GM18868 (cell line): ENCODE measurements at regions not wholly inside any gene's neighbourhood (a gene's known extent, or its start where the extent isn't known, plus 50 kb on each side); places are given as distances from the start of the nearest gene placed in this dataset.

Experiments
- ATAC-seq: cut with Tn5 transposase; IDR thresholded peaks from one replicate; pipeline ENCODE4 v1.9.1; 2021; ENCODE audit warnings: mild to moderate bottlenecking, moderate library complexity; ENCODE audit not compliant: unreplicated experiment

DNA sequence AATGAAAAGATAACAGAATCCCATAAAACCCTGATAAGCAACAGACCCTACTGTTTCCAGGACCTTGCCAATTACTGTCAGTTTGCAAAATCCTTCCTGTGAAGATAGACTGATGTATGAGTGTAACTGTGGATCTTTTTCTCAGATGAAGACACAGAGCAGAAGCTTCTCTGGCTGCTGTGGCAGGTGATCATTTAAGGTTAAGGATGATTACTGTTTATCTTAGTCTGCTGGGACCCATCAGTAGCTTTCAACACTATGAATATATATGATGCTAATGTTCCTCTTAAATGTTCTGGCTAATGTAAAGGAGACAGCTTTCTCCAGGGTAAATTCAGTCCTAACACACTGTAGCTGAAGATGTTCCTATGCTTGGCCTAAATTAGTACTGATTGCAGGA lies 56.0 kb upstream of the CTTNBP2 start:
- no peak for ATAC-seq

DNA sequence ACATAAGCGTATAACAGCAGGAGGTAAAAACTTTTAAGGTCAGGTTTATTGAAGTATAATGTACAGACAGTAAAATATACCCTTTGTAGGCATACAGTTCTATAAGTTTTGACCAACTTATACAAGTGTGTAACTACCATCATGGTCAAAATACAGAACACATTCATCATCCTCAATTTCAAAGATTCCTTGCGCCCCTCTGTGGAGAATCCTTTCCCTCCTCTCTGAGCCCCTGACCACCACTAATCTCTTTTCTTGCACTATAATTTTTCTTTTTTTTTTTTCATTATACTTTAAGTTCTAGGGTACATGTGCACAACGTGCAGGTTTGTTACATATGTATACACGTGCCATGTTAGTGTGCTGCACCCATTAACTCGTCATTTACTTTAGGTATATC lies 58.1 kb upstream of the CTTNBP2 start:
- no peak for ATAC-seq

DNA sequence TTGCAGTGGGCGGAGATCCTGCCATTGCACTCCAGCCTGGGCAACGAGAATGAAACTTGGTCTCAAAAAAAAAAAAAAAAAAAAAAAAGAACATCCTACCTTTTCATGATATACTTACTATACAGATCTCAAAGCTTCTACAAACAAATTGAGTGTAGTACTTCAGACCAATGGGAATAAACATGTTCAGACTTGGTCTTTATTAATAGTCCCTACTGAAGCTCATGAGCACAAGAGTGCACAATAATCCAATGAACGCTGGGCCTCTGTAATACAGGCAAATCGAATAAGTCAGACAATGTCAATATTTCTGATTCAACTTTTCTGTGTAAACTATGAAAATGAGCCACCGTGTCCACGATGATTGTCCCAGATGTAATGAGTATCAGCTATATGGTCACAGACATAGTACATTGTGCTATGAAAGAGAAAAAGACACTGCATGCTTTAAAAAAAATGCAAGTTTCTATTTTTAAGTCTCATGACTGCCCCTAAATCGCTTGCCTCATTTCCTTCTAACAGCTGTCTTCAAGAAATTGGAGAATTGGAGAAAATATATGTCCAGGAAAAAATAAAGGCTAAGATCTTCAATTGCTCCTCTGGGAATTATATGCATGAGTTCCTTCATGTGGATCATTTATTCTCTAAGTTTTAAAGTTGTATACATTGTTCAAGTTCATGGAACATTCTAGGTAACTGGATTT lies 64.0 kb upstream of the CTTNBP2 start:
- no peak for ATAC-seq

DNA sequence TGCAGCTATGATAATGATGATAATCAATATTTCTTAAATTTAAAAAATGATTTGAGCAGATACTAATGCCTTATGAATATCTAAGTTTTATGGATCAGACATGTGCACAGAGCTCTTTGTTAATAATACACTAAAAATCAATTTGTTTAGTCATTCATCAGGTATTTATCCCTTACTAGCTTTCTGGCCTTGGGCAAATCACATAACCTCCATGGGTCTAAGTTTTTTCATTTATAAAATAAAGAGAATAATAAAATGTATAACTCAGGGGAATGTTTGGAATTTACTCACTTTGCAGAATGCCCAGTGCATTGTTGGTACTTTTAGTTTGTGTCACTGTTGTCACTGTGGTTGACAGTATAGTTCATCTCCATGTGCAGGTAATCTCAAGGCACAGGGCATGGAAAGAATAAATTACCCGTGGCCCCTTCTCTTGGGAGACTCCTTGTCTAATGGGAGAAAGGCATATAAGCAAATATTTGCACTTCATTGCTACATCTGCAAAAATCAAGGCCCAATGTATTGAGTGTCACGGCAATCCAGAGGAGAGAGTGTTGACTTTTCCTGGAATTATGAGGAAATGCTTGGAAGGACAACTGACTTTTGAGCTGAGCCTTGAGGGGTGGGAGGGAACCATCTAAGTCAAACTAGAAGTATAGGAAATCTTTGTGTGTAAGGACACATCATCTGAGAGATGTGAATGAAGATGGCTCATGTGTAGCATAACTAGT lies 64.7 kb upstream of the CTTNBP2 start:
- ATAC-seq, result no peak

DNA sequence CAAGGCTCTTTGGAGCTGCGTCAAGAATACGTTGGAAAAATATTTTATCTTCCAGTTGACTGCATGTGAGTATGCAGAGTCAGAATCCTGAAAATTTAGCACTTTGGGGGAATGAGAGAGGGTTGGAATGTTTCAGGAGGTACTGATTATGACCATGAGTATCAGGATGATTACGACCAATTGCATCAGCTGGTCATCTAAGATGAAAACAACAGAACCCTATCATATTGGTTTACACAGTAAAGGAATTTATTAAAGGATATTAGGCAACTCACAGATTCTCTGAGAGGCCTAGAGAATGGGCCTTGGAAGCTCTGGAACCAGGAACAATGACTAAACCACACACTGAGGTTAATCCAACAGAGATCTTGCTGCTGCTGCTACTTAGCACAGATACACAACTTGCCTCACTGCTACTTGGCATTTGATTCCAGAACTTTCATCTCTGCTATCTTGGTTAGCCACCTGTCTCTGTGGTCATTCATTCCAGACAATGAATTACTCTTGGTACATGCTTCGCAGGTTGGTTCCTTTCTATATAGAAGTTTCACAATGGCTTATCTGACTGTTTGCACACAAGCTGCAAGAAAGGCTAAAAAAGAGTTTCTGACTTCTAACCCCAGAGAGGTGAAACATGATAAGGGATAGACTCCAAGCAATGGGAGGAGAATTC lies 68.0 kb upstream of the CTTNBP2 start:
- no peak for ATAC-seq

DNA sequence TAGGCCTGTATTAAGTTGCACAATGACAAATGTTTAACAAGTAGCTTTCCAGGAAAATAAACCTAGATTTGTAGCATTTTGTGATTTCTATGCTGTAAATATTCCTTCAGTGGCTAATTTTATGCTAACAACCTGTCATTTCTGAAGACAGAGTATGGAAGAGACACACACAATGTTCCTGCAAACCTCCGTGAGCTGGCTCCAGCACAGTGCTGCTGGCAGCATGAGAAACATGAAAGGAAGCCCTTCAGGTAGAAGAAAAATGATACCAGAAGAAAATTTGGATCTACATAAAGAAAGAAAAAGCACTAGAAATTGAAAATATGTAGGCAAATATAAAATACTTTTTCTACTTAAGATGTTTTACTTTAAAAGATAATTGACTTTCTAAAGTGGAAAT lies 69.5 kb upstream of the CTTNBP2 start:
- ATAC-seq, result no peak

DNA sequence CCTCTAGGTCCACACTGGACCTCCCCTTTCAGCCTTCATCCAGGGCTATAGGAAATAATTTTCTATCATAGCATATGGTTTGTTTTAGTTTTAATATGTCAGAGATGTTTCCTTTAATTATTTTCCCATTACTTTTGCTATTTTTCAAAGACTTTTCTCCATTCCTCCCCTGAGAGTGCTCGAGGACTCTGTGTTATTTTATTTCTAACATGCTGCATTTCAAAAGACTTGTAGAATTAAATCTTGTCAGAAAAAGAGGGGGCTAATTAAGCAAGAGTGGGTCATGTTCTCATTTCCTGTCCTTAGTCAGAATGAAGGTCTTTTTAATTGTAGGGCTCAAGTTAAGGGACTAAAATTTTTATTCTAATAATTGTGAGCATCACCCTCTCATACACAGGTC lies 71.6 kb upstream of the CTTNBP2 start:
- no peak for ATAC-seq

DNA sequence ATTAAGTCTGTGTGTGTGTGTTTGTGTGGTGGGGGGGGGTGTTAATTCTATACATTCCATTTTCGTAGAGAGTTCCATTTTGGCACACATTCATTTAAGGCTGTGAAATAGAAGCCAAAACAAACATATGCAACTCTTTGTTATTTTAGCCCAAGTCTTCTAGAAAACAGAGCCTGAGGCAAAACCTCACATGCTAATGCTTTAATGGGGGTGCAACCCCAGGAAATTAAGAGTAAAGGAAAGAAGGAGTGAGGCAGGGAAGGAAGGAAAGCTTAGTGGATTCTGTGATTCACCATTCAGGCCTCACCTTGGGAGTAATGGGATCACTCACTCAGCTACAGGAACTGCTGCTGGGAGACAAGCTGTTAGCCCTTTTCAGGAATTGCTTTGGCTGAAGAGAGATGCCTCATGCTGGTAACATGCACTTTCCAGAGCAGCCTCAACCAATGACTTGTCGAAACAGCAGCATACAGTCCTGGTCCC lies 73.0 kb upstream of the CTTNBP2 start:
- no peak for ATAC-seq

DNA sequence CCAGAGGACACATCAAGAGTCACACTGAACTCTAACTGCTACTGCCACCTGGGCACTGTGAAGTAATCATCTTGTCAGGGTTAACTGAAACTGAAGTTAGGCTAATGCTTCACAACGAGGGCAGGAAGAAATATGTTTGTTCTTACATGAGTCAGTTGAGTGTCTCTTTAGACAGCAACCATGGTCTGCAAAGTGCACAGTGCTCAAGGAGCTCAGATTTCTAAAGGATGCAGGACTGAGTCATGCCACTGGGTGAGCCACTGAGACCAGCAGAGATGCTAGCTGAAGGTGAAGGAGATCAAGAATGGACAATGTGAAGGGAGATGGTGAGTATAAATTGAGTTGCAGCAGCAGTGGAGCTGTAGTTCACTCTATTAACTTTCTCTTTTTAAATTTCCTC lies 76.0 kb upstream of the CTTNBP2 start:
- no peak for ATAC-seq

DNA sequence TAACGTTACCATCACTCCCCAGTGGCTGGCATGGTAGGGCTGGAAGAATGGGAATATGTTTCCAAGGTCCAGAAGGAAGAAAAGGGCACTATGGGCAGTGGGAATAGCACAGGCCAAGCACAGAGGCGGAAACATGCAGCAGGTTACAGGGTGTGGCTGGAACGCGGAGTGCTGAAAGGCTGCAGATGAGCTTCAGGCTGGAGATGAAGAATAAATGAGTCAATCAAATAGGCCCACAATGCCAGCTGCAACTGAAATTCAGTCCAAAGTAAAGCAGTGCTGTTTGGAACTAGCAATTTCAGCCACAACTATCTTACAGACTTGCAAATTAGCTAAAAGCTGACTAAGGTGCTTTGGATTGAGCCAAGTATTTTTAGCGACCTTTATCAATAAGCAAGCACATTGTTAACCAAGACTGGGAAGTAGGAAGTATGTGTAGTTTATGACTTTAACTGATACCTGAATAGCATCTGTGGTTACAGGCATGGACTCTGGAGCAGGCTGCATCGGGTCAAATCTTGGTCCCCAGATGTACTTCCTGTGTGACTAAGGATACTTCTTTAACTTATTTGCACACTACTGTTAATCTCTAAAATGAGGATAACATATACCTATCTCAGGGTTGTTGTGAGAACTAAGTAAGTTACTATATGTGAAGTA lies 77.5 kb upstream of the CTTNBP2 start:
- ATAC-seq, result no peak

DNA sequence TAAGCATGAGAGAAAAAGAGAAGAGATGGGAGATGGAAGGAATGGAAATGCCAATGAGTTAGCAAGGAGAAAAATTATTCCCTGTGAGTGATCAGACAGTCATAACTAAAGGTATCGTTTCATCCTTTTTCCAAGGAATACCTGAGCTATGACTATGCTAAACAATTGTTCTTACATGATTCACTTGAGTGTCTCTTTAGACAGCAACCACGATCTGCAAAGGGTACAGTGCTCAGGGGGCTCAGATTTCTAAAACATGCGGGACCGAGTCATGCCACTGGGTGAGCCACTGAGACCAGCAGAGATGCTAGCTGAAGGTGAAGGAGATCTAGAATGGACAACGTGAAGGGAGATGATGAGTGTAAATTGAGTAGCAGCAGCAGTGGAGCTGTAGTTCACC lies 78.0 kb upstream of the CTTNBP2 start:
- ATAC-seq, result no peak

DNA sequence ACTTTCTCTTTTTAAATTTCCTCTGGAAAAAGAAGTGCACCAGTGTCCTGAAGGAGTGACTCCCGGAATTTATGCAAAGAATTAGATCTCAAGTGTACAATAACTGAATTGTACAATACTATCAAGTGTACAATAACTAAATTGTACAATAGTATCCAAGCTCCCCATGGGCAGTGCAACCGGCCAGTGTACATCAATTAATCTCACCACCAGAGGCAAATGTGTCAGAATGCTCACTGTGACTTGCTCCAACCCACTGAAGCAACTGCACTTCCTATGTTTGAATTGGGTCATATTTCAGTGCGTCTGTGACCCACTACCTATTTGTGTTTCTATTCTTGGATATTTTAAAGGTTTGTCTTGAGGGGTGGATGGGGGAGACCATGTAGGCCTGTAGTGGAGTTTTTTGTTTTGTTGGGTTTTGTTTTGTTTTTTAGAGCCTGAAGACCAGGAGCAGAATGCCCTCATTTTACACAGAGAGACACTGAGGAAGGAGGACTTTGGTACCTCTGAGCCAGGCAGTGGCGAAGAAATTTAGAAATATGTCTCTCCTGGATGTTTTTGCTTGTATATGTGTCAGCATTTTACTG lies 78.5 kb upstream of the CTTNBP2 start:
- no peak for ATAC-seq

DNA sequence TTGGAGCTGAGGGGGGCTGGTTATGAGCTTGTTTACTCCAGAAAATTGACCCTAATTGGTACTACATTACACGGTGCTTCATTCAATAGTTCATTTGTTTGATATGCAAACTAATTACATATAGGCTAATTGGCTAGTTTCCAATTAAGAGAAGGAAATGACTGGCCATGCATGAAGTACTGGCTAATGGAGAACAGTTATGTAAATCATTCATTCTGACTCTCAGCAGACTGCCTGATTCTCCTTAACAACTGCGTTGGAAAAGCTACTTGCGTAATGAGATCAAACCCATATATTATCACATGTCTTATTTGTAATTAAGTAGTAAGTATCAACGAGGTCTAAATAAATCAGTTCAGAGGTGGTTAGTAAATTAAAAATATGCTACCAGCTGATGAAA lies 81.8 kb upstream of the CTTNBP2 start:
- ATAC-seq, result no peak

DNA sequence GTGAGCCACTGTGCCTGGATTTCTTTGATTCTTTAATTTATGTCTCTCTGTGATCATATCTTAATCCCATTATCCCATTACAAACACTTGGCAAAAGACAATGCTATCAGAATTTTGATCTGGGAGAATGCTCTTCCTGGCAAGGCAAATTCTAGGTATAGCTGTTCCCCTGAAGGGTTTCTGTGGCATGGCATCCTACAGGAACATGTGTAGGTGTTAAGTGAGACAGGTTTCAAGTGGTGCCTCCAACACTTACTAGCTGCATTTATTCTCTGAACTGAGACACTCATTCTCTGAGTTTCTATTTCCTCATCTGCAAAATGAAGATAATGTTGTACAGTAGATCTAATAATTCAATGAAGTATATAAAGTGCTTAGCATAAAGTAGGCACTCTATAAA lies 87.1 kb upstream of the CTTNBP2 start:
- ATAC-seq, result no peak

DNA sequence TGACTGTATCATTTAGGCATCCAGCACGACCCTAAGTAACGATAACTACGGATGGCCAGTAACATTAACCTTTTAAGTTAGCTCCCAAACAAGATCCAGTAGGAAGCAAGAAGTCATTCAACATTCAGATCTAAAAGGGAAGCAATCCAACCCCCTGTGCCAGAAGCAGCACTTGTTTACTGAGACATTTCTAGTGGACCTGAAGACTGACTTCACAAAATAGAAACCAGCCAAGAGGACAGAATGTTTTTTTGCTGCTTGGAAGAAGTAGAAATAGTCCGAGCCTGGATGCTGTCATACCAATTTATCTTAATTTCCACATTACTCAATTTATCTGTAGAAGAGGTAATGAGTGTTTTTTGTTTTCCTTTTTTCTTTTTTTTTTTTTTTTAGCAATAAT lies 88.0 kb upstream of the CTTNBP2 start:
- ATAC-seq, result no peak

DNA sequence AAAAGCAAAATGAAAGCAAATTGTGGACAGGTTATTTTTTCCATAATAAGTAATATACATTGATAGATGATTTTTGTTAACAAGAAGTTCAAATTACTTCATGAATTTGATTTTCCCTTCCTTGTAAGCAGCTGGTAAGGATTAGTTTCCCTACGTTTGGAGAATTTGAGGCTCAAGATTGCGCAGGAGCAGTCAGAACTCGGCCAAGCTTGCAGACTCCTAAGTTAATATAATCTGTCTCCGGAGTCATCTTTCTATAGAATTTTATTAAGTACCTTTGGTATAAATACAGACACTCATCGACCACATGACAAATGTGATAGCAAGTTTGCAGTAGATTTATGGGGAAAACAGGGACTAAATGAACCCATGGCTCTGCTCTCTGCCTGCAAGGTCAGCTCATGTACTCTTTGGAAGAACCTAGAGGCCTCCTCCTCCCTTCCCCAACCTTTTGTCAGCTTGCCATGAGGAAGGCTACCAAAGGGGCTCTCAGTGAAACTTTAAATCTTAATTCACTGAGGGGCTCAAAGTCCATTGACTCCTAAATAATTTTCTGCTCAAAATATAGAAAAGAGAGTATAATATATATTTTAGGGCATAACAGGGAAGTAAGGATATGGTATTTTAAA lies 89.2 kb upstream of the CTTNBP2 start:
- no peak for ATAC-seq

DNA sequence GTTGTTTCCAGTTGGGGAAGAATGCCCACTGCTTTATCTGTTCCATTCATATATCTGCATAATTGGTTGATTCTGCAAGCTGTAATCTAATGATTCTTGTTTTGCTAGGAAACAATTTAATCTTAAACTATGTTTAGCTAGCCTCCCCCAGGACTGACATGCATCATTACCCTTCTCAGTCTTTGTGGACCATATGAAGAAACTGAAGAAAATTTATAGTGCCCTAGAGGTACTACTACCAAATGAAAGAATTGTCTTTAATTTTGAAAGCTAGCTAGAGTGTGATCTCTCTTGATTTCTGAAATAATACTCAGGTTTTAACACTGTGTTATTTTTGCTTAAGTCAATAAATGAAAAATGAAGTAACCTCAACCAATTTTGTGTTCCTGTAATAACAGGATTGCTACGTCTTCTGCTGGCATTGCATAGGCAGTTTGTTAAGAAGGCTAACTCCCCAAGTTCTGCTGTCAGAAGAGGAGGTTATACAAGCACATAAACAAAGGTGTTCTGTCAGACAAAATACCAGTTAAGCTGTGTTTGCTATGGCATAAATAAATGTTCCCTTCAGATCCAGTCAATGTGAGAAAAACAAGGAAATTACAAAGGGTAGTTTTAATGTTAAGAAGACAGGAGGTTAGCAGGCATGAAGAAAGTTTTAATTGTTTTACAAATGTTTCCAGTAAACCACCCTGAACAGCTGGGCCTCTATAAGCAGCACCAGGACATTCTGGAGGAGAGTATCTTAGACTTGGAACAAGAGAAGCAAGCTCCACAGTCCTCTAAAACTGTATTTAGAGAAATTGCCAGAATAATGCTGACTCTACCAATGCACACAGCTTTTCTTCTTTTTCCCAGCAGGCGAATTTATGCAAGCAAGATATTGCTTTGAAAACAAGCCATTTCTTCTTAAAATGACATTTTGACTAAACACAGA lies 90.3 kb upstream of the CTTNBP2 start:
- ATAC-seq, result no peak

DNA sequence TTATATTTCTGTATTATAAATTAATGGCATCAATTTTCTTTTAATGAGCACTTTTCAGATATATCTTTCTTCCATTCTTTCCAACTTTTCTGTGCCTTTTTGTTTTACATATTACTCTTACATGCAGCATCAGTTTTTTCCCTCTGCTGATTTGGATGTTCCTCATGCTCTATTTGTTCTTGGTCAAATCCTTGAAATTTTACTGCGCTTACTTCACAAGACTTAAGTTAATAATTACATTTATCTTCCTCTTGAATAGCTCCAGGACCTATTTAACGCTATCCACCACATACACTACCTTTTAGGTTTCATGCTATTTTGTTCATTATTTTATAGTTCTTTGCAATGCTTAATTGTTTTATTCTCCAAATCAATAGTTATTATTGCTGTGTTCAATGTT lies 97.6 kb upstream of the CTTNBP2 start:
- ATAC-seq, result no peak

DNA sequence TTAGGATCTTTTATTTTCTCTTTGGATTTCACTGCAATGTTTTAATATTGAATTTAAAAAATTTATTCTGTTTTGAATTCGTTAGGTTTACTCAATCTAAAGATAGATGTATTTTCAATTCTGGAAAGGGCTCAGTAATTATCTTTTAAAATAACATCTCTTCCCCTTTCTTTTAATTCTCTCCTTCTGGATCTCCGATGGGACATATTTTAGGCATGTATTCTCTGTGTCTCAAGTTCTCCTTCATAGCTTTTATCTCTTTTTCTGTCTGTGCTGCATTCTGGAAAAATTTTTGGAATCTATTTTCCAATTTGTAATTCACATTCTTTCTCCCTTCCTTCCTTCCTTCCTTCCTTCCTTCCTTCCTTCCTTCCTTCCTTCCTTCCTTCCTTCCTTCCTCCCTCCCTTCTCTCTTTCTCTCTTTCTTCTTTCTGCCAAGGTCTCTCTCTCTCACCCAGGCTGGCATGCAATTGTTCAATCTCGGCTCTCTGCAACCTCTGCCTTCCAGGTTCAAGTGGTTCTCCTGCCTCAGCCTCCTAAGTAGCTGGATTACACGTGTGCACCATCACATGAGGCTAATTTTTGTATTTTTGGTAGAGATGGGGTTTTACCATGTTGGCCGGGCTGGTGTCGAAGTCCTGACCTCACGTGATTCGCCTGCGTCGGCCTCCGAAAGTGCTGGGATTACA lies 98.5 kb upstream of the CTTNBP2 start:
- ATAC-seq, result no peak
